ENCODE measurements at regions not wholly inside any gene's neighbourhood (a gene's known extent, or its start where the extent isn't known, plus 50 kb on each side); places are given as distances from the start of the nearest gene placed in this dataset.

DNA sequence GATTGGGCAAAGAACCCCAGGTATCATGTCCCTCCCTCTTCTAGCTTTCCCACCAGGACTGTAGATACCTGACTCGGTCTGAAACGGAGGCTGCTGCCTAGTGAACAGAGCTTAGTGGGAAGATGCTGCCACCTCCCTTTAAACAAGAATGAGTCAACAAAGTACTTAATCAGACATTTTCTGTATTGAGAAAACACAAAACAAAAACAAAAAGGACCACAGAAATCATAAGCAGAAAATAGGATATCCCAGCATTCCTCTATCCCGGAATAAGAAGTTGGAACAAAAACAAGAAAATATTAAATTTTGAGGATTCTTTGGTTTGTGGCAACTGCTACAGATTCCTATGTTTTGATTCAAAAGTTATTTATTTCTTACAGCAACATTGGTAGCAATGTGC lies 51.7 kb upstream of the COL8A1 start:
- TF ChIP-seq YY1 (IDR thresholded peaks at IDR 0.05; ENCODE audit: low read depth) (no peak), TEAD4 (IDR thresholded peaks at IDR 0.05) (no peak)

DNA sequence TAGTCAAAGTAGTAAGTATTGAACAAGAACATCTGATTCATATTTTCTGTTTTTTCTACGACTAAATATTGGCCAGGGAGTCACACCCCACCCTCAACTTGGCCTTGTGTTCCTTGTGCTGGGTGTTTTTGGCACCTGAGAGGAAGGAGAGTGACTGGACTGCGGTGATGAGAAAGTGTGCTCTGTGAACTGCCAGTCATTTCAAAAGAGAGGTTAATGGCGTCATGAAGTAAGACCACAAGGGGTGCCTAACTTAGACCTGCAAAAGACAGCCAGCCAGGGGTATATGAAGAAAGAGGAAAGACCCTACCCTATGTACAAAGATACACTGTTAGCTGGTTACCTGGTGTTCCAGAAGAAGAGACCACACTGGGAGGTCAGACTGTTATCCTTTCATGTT lies 58.4 kb upstream of the COL8A1 start:
- no peak for TF ChIP-seq USF1 (IDR thresholded peaks at IDR 0.05)
- TF ChIP-seq, protein P1, sequence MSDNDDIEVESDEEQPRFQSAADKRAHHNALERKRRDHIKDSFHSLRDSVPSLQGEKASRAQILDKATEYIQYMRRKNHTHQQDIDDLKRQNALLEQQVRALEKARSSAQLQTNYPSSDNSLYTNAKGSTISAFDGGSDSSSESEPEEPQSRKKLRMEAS (IDR thresholded peaks at IDR 0.05), result no peak

GRCh38 chr3:99579246-99579645 lies 59.1 kb upstream of the COL8A1 start:
- no peak for TF ChIP-seq ZBTB7A (IDR thresholded peaks at IDR 0.05; ENCODE audit: low read depth)

DNA sequence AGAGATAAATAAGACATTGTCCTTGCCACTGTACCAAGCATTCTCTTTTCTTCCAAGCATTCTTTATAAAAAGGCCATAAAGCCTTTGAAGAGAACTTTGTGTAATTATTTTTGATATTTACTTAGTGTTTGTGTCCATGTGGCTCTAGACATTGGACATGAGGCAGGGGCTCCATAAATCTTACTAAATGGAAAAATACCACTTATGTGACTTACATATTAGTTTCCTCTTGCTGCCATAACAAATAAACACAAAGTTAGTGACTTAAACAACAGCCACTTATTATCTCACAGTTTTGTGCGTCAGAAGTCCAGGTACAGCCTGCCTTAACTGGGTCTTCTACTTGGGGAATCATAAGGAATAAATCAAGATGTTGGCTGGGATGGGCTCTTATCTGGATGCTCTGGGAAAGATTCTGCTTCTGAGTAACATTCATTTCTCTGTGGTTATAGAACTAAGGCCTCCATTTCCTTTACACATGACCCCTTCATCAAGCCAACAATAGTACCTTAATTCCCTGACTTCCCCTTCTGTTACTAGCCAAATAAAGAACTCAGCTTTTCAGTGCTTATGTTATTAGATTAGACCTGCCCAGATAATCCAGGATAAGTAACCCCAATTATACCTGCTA lies 59.9 kb upstream of the COL8A1 start:
- no peak for TF ChIP-seq CREB1 (IDR thresholded peaks at IDR 0.05; ENCODE audit: low read depth)
- TF ChIP-seq USF1 (IDR thresholded peaks at IDR 0.05), result no peak
- no peak for TF ChIP-seq YY1 (IDR thresholded peaks at IDR 0.05; ENCODE audit: low read depth)
- no peak for TF ChIP-seq TEAD4 (IDR thresholded peaks at IDR 0.05)
- no peak for TF ChIP-seq TCF12 (IDR thresholded peaks at IDR 0.05; ENCODE audit: low read depth)
- no peak for TF ChIP-seq RAD21 (IDR thresholded peaks at IDR 0.05; ENCODE audit: low read depth)
- TF ChIP-seq, protein P2, sequence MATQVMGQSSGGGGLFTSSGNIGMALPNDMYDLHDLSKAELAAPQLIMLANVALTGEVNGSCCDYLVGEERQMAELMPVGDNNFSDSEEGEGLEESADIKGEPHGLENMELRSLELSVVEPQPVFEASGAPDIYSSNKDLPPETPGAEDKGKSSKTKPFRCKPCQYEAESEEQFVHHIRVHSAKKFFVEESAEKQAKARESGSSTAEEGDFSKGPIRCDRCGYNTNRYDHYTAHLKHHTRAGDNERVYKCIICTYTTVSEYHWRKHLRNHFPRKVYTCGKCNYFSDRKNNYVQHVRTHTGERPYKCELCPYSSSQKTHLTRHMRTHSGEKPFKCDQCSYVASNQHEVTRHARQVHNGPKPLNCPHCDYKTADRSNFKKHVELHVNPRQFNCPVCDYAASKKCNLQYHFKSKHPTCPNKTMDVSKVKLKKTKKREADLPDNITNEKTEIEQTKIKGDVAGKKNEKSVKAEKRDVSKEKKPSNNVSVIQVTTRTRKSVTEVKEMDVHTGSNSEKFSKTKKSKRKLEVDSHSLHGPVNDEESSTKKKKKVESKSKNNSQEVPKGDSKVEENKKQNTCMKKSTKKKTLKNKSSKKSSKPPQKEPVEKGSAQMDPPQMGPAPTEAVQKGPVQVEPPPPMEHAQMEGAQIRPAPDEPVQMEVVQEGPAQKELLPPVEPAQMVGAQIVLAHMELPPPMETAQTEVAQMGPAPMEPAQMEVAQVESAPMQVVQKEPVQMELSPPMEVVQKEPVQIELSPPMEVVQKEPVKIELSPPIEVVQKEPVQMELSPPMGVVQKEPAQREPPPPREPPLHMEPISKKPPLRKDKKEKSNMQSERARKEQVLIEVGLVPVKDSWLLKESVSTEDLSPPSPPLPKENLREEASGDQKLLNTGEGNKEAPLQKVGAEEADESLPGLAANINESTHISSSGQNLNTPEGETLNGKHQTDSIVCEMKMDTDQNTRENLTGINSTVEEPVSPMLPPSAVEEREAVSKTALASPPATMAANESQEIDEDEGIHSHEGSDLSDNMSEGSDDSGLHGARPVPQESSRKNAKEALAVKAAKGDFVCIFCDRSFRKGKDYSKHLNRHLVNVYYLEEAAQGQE (IDR thresholded peaks at IDR 0.05; ENCODE audit: low read depth), result no peak

DNA sequence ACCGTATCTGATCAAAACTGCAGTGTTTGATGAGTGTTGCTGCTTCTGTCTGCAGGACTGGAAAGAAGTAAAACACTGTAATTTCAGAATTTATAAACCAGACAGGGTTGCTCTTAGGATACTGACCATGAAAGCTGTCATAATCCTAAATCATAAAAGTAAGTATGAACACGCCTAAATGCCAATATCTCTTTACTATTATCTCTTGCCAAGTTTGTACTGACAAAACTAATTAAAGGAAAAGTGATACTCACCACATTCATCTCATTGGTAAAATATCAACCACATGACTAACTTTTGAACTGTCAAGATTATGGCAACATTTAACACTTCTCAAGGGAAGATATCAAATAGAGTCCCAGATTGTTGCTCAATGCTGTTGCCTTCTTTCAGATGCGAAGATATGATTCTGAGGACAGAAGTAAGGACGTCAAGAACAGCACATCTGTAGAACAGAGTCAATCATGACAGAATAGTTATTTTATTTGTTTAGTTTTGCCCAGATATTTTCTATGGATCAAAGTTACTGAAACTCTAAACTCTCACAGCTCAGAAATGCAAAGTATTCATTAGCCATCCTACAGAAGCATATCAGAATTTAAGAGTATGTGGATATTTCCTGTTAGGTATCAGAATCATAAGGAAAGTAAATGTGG lies 61.4 kb upstream of the COL8A1 start:
- no peak for TF ChIP-seq TCF12 (IDR thresholded peaks at IDR 0.05; ENCODE audit: low read depth)
- TF ChIP-seq, protein P2 (IDR thresholded peaks at IDR 0.05; ENCODE audit: low read depth), result no peak
- no peak for TF ChIP-seq EP300 (IDR thresholded peaks at IDR 0.05; ENCODE audit: borderline replicate concordance)
- TF ChIP-seq CREB1 (IDR thresholded peaks at IDR 0.05; ENCODE audit: low read depth), result no peak
- no peak for TF ChIP-seq RAD21 (IDR thresholded peaks at IDR 0.05; ENCODE audit: low read depth)
- no peak for TF ChIP-seq NFIC (IDR thresholded peaks at IDR 0.05)

- no peak for TF ChIP-seq USF1 (IDR thresholded peaks at IDR 0.05)
- TF ChIP-seq TEAD4 (IDR thresholded peaks at IDR 0.05), result no peak
- TF ChIP-seq, protein P1 (IDR thresholded peaks at IDR 0.05), result no peak
- TF ChIP-seq NFIC (IDR thresholded peaks at IDR 0.05), result no peak
- TF ChIP-seq RAD21 (IDR thresholded peaks at IDR 0.05; ENCODE audit: low read depth), result no peak
Measured at GRCh38 chr3:99575683-99576082, 62.7 kb upstream of the COL8A1 start.

DNA sequence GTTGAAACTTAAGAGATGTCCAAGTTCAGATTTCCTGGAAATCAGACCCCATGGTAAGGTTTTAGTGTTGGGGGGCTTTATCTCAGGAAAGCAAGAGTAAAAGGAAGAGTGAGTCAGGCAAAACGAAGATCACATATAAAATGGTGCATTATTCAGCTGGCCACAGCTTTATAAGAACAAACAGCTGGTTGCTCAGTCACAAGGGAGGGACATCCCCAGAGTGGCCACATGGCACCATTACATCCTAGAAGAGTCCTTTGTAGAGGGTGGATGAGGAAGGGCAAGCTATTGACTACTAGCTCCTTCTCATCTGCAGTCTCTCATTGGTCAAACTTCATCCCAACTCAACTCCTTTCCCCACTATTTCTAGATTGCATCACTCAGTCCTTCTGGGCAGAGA lies 68.3 kb upstream of the COL8A1 start:
- TF ChIP-seq CEBPB (IDR thresholded peaks at IDR 0.05) (no peak), EP300 (IDR thresholded peaks at IDR 0.05; ENCODE audit: borderline replicate concordance) (no peak), FOXM1 (IDR thresholded peaks at IDR 0.05; ENCODE audit: borderline replicate concordance, low read depth) (no peak), CREB1 (IDR thresholded peaks at IDR 0.05; ENCODE audit: low read depth) (no peak), EGR1 (IDR thresholded peaks at IDR 0.05) (no peak), NFIC (IDR thresholded peaks at IDR 0.05) (no peak), RAD21 (IDR thresholded peaks at IDR 0.05; ENCODE audit: low read depth) (no peak), TAF1 (IDR thresholded peaks at IDR 0.05; ENCODE audit: low read depth) (no peak), TEAD4 (IDR thresholded peaks at IDR 0.05) (no peak), ZBTB7A (IDR thresholded peaks at IDR 0.05; ENCODE audit: low read depth) (no peak), TCF12 (IDR thresholded peaks at IDR 0.05; ENCODE audit: low read depth) (no peak), YY1 (IDR thresholded peaks at IDR 0.05; ENCODE audit: low read depth) (no peak), USF1 (IDR thresholded peaks at IDR 0.05) (no peak)
- TF ChIP-seq, protein P1 (IDR thresholded peaks at IDR 0.05), result no peak
- TF ChIP-seq, protein P2 (IDR thresholded peaks at IDR 0.05; ENCODE audit: low read depth), result no peak

All from Ishikawa (cell line).